Upper lobe of left lung (tissue), 6 donors: ENCODE measurements at regions not wholly inside any gene's neighbourhood (a gene's known extent, or its start where the extent isn't known, plus 50 kb on each side); places are given as distances from the start of the nearest gene placed in this dataset.

Experiments
- ATAC-seq, 2 donors: fragments of 200-7000 bp; cut with Tn5 transposase; one replicate each; pipeline ENCODE4 v1.9.1; 2022; ENCODE audit warnings: mild to moderate bottlenecking in 2 of 2, moderate library complexity in 2 of 2; ENCODE audit not compliant: low FRiP score in 2 of 2
- DNase-seq, 2 donors: peaks; one replicate each; pipeline ENCODE4 v3.0.0-alpha.2; 2019 to 2020
- H3K27ac ChIP-seq, 4 donors: fragments of 200-600 bp; sonication (generic); one replicate each; pipeline ENCODE4 v1.5.1; 2016 to 2019
- H3K27me3 ChIP-seq, 4 donors: fragments of 200-600 bp; sonication (generic); one replicate each; pipeline ENCODE4 v1.5.1; 2017 to 2019
- H3K36me3 ChIP-seq, 4 donors: fragments of 200-600 bp; sonication (generic); one replicate each; pipeline ENCODE4 v1.5.1; 2016 to 2019
- H3K4me1 ChIP-seq, 4 donors: fragments of 200-600 bp; sonication (generic); one replicate each; pipeline ENCODE4 v1.5.1; 2018 to 2019
- H3K4me3 ChIP-seq, 4 donors: fragments of 200-600 bp; sonication (generic); one replicate each; pipeline ENCODE4 v1.5.1; 2017 to 2019; ENCODE audit warnings: mild to moderate bottlenecking in 2 of 4, moderate library complexity in 1 of 4
- H3K9me3 ChIP-seq, 4 donors: fragments of 200-600 bp; sonication (generic); one replicate each; pipeline ENCODE4 v1.5.1; 2018 to 2019
- EP300 ChIP-seq, 4 donors: sonication (generic); formaldehyde crosslinking; IDR thresholded peaks; one replicate each; pipeline ENCODE4 v1.5.1; 2017; ENCODE audit warnings: antibody characterized with exemption in 4 of 4, control low read depth in 2 of 4
- POLR2A ChIP-seq, 4 donors: fragments of 450-650 bp; IDR thresholded peaks; one replicate each; pipeline ENCODE4 v1.5.1; 2016 to 2017; ENCODE audit warnings: antibody characterized with exemption in 4 of 4, mild to moderate bottlenecking in 2 of 4
- POLR2AphosphoS5 ChIP-seq, 2 donors: sonication (generic); formaldehyde crosslinking; IDR thresholded peaks; one replicate each; pipeline ENCODE4 v1.5.1; 2017; ENCODE audit warnings: antibody characterized with exemption in 2 of 2
- WGBS, 2 donors: methylation state at CpG; one replicate each; pipeline ENCODE4 v1.1.5; 2017 to 2018; 5-methylcytosine and 5-hydroxymethylcytosine counted together
- TF ChIP-seq, protein P1 (sequence below), 6 experiments: fragments of 450-650 bp in 4 of 6; fragments of 200-600 bp in 2 of 6; sonication (generic) in 2 of 6; IDR thresholded peaks; one replicate each; pipeline ENCODE4 v1.5.1; 2016 to 2019; ENCODE audit warnings: antibody characterized with exemption in 6 of 6
- donor health status: DM: no; HTN: no; CAD: no; lungs with moderate emphysema.
- donor health status: DM: no; HTN: yes; CAD: no; lungs with severe emphysema.

DNA sequence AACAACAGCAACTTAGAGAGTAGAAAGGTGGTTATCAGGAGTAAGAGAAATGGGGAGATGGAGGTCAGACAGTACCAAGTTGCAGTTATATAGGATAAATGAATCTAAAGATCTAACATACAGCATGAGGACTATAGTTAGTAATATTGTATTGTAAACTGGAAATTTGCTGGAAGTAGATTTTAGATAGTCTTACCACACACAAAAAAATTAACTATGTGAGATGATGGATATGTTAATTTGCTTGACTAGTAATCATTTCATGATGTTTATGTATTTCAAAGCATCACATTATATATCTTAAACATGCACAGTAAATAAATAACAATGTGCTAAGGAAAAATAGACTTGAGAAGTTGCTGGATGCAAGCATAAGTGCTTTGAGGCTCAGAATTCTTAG is 622.1 kb downstream of the CCDC171 start:
- no peak overlapping the region for H3K27ac ChIP-seq
- TF ChIP-seq, protein P1, sequence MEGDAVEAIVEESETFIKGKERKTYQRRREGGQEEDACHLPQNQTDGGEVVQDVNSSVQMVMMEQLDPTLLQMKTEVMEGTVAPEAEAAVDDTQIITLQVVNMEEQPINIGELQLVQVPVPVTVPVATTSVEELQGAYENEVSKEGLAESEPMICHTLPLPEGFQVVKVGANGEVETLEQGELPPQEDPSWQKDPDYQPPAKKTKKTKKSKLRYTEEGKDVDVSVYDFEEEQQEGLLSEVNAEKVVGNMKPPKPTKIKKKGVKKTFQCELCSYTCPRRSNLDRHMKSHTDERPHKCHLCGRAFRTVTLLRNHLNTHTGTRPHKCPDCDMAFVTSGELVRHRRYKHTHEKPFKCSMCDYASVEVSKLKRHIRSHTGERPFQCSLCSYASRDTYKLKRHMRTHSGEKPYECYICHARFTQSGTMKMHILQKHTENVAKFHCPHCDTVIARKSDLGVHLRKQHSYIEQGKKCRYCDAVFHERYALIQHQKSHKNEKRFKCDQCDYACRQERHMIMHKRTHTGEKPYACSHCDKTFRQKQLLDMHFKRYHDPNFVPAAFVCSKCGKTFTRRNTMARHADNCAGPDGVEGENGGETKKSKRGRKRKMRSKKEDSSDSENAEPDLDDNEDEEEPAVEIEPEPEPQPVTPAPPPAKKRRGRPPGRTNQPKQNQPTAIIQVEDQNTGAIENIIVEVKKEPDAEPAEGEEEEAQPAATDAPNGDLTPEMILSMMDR (IDR thresholded peaks at IDR 0.05): no peak
- TF ChIP-seq EP300 (IDR thresholded peaks at IDR 0.05) (no peak), POLR2A (IDR thresholded peaks at IDR 0.05) (no peak), POLR2AphosphoS5 (IDR thresholded peaks at IDR 0.05) (no peak)
- H3K4me1 ChIP-seq: no peaks in the 10 kb centered on the region
- no peaks in the 10 kb centered on the region for H3K9me3 ChIP-seq
- H3K4me3 ChIP-seq: no peak overlapping the region
- no peaks in the 10 kb centered on the region for H3K36me3 ChIP-seq
- no peaks in the 10 kb centered on the region for H3K27me3 ChIP-seq
- ATAC-seq: no peak
- DNase-seq: no peak

DNA sequence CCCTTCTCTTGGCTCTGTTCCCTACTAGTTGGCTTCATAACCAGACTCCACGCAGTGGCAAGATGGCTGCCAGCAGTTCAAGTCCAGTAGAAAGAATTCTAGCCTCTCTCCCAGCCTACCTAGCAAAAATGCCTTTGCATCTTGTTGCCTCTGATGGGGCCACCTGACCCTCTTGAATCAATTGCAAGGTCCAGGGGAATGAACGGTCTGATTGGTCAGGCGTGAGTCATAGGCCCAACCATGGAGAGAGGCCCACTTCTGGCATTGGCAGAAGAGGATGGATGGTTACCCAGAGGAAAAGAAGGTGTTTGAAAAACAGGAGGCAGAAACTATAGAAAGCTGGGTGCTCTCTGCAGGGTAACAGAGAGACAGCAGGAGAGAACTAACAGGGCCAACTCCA is 622.6 kb downstream of the CCDC171 start:
- H3K36me3 ChIP-seq: no peaks in the 10 kb centered on the region
- no peak overlapping the region for H3K4me3 ChIP-seq
- no peak for ATAC-seq
- no peaks in the 10 kb centered on the region for H3K27me3 ChIP-seq
- DNase-seq: no peak
- 61 to 65% methylated on average over 3 of the region's 3 CpGs for WGBS, 2 donors
- no peak for TF ChIP-seq POLR2AphosphoS5 (IDR thresholded peaks at IDR 0.05)
- no peak for TF ChIP-seq POLR2A (IDR thresholded peaks at IDR 0.05)
- TF ChIP-seq, protein P1 (IDR thresholded peaks at IDR 0.05): no peak
- no peak for TF ChIP-seq EP300 (IDR thresholded peaks at IDR 0.05)
- no peak overlapping the region for H3K27ac ChIP-seq
- no peaks in the 10 kb centered on the region for H3K4me1 ChIP-seq
- H3K9me3 ChIP-seq: no peaks in the 10 kb centered on the region

DNA sequence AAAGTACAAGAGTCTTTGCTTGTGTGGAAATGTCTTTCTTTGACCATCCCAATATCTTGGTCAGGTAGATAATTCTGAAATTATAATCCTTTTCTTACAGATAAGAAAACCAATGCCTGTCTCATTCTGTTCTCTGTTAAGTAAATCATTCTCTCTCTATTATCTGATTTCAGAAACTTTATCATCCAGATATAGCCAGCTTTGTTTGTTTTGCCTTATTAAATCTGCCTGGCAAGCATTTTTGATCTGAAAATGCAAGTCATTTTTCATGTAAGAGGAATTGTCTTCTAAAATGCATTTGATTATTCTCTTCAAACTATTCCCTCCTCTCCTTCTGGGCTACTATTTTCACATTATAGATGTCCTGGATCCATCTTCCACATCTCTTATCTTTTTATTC is 625.5 kb downstream of the CCDC171 start:
- Histone ChIP-seq H3K9me3 (no peaks in the 10 kb centered on the region), H3K27me3 (no peaks in the 10 kb centered on the region), H3K27ac (no peak overlapping the region), H3K36me3 (no peaks in the 10 kb centered on the region), H3K4me3 (no peak overlapping the region), H3K4me1 (no peaks in the 10 kb centered on the region)
- TF ChIP-seq EP300 (IDR thresholded peaks at IDR 0.05): no peak
- TF ChIP-seq, protein P1 (IDR thresholded peaks at IDR 0.05): no peak
- TF ChIP-seq POLR2A (IDR thresholded peaks at IDR 0.05): no peak
- no peak for TF ChIP-seq POLR2AphosphoS5 (IDR thresholded peaks at IDR 0.05)
- DNase-seq: no peak
- no peak for ATAC-seq

DNA sequence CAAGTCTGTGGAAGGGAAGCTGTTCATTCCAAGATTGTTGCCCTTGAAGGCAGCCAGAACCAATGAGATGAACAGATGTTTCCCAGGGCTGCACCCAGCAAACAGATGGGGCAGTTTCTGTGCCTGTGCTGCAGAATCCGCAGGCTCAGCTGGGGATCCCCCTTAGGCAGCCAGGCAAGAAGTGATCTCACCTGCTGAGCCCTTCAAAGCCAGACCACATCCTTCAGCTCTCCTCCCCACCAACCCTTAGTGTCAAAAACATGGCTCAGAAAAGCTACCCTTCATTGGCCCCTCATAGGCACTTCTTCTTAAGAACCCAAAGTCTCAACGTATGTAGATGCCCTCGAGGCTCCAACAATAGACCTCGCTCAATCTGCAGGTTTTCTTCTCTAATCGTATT is 626.7 kb downstream of the CCDC171 start:
- Histone ChIP-seq H3K36me3 (no peaks in the 10 kb centered on the region), H3K27me3 (no peaks in the 10 kb centered on the region), H3K4me1 (no peaks in the 10 kb centered on the region), H3K4me3 (no peak overlapping the region), H3K27ac (no peak overlapping the region), H3K9me3 (no peaks in the 10 kb centered on the region)
- TF ChIP-seq POLR2A (IDR thresholded peaks at IDR 0.05) (no peak), EP300 (IDR thresholded peaks at IDR 0.05) (no peak), POLR2AphosphoS5 (IDR thresholded peaks at IDR 0.05) (no peak)
- TF ChIP-seq, protein P1 (IDR thresholded peaks at IDR 0.05): no peak
- ATAC-seq (no peak), DNase-seq (no peak)
- 74 to 85% methylated on average over 5 of the region's 5 CpGs for WGBS, 2 donors

DNA sequence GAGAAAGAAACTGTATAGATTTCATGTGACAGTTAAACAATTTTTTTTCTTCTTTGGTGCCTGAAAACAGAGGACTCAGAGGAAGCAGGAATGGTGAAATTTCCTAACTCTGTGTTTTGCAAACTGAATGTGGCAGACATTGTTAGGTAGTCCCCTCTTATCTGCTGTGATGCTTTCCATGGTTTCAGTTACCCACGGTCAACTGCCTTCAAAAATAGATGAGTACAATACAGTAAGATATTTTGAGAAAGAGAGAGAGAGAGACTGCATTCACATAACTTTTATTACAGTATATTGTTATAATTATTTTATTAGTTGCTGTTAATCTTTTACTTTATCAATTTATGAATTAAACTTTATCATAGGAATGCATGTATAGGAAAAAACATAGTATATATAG is 627.2 kb downstream of the CCDC171 start:
- DNase-seq (no peak), ATAC-seq (no peak)
- 62 to 74% methylated on average over 1 of the region's 1 CpG for WGBS, 2 donors
- Histone ChIP-seq H3K4me3 (no peak overlapping the region), H3K36me3 (no peaks in the 10 kb centered on the region), H3K27ac (no peak overlapping the region), H3K27me3 (no peaks in the 10 kb centered on the region), H3K9me3 (no peaks in the 10 kb centered on the region), H3K4me1 (no peaks in the 10 kb centered on the region)
- TF ChIP-seq POLR2AphosphoS5 (IDR thresholded peaks at IDR 0.05): no peak
